Ovary (tissue), 7 donors: ENCODE measurements at regions not wholly inside any gene's neighbourhood (a gene's known extent, or its start where the extent isn't known, plus 50 kb on each side); places are given as distances from the start of the nearest gene placed in this dataset.

ENCODE experiments used
- DNase-seq, 5 donors: peaks; one replicate each; pipeline ENCODE4 v3.0.0-alpha.2; 2019 to 2020
- H3K27ac ChIP-seq, 2 donors: fragments of 200-600 bp; one replicate each; pipeline versions ENCODE4 v1.5.1 to v1.8.0; 2019 to 2022
- H3K27me3 ChIP-seq: fragments of 200-600 bp; one replicate; pipeline ENCODE4 v1.8.0; 2022
- H3K36me3 ChIP-seq: fragments of 200-600 bp; sonication (generic); one replicate; pipeline ENCODE4 v1.5.1; 2019
- H3K4me1 ChIP-seq: one replicate; pipeline ENCODE4 v1.8.1; 2013; ENCODE audit warnings: mild to moderate bottlenecking, moderate library complexity; ENCODE audit not compliant: insufficient read depth
- H3K4me3 ChIP-seq: fragments of 200-600 bp; sonication (generic); one replicate; pipeline ENCODE4 v1.5.1; 2017
- H3K9me3 ChIP-seq, 2 donors: fragments of 200-600 bp in 1 of 2; sonication (generic) in 1 of 2; one replicate each; pipeline versions ENCODE4 v1.5.1 to v1.8.1; 2013 to 2019; ENCODE audit warnings: mild to moderate bottlenecking in 1 of 2, moderate library complexity in 1 of 2
- EP300 ChIP-seq: sonication (generic); formaldehyde crosslinking; IDR thresholded peaks from one replicate; pipeline ENCODE4 v1.6.1; 2017; ENCODE audit warnings: antibody characterized with exemption
- POLR2A ChIP-seq: fragments of 450-650 bp; IDR thresholded peaks from one replicate; pipeline ENCODE4 v1.6.1; 2017; ENCODE audit warnings: antibody characterized with exemption, mild to moderate bottlenecking, moderate library complexity
- WGBS, 3 donors: extraction: QIAGEN DNeasy Blood & Tissue Kit in 1 of 3; methylation state at CpG; one replicate each; pipeline versions ENCODE4 v1.1.5 to v1.1.7; 2013 to 2017; 5-methylcytosine and 5-hydroxymethylcytosine counted together
- intact Hi-C, 4 donors: fragments of 100-400 bp; cut with DNase I; formaldehyde crosslinking; loops; one replicate each; pipeline versions ENCODE4 v1.11.0 to v1.15.1; 2022 to 2023
- TF ChIP-seq, protein P1 (sequence below), 3 donors: fragments of 450-650 bp in 2 of 3; fragments of 200-600 bp in 1 of 3; IDR thresholded peaks; one replicate each; pipeline versions ENCODE4 v1.5.1 to v1.8.0; 2016 to 2022; ENCODE audit warnings: antibody characterized with exemption in 3 of 3, mild to moderate bottlenecking in 1 of 3
- donor health status: DM: no; HTN: no; CAD: no; lungs with moderate emphysema.
- donor health status: DM: no; HTN: no; CAD: no.
- donor health status: Bipolar disorder and iron deficiency.
- donor health status: DM: no; HTN: no; CAD: no.
- donor health status: DM: yes; HTN: yes; CAD: no.

DNA sequence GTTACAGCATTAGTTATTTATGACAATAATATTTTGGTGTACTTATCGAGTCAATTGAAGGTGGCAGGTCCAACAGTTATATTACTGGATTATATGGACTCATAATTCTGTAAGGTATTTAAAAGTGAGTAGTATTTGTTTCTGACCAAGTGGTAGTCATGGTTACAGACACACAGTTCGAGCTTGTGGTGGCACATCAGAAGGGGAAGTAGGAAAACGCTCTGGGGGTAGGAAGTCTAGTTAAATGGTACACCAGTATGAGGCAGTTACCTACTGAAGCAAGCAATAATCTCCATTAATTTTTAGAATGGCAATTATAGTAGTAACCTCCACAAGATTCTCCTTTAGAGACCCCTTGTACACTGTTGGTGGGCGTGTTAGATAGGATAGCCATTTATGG lies 541.2 kb downstream of the ETV1 start:
- no peak for DNase-seq
- Histone ChIP-seq H3K9me3 (no peaks in the 10 kb centered on the region), H3K36me3 (no peaks in the 10 kb centered on the region), H3K27me3 (no peaks in the 10 kb centered on the region), H3K4me1 (no peaks in the 10 kb centered on the region), H3K27ac (no peak overlapping the region), H3K4me3 (no peak overlapping the region)
- intact Hi-C loops = no loop called here
- no peak for TF ChIP-seq EP300
- no peak for TF ChIP-seq POLR2A
- TF ChIP-seq, protein P1, sequence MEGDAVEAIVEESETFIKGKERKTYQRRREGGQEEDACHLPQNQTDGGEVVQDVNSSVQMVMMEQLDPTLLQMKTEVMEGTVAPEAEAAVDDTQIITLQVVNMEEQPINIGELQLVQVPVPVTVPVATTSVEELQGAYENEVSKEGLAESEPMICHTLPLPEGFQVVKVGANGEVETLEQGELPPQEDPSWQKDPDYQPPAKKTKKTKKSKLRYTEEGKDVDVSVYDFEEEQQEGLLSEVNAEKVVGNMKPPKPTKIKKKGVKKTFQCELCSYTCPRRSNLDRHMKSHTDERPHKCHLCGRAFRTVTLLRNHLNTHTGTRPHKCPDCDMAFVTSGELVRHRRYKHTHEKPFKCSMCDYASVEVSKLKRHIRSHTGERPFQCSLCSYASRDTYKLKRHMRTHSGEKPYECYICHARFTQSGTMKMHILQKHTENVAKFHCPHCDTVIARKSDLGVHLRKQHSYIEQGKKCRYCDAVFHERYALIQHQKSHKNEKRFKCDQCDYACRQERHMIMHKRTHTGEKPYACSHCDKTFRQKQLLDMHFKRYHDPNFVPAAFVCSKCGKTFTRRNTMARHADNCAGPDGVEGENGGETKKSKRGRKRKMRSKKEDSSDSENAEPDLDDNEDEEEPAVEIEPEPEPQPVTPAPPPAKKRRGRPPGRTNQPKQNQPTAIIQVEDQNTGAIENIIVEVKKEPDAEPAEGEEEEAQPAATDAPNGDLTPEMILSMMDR (IDR thresholded peaks at IDR 0.05) = no peak
- 78 to 82% (median 80%) methylated on average over 4 of the region's 4 CpGs for WGBS, 3 donors

DNA sequence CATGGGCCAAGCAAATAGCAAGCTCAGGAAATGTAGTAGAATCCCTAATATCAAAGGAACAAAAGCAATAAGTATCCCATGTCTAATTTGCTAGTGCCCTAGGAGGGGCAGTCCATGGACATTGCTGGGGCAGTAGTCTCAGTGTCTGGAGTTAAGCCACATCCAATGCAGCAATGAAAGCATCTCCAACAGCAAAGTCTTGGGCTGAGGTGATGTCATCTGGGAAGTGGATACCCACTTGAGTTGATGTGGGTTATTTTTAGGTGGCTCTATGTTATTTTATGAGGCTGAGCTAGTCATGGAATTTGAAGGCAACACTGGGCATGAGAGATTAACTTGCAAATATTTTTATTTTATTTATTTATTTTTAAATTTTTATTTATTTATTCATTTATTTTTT lies 540.0 kb downstream of the ETV1 start:
- no peak overlapping the region for H3K4me3 ChIP-seq
- intact Hi-C loops = no loop called here
- DNase-seq = no peak

DNA sequence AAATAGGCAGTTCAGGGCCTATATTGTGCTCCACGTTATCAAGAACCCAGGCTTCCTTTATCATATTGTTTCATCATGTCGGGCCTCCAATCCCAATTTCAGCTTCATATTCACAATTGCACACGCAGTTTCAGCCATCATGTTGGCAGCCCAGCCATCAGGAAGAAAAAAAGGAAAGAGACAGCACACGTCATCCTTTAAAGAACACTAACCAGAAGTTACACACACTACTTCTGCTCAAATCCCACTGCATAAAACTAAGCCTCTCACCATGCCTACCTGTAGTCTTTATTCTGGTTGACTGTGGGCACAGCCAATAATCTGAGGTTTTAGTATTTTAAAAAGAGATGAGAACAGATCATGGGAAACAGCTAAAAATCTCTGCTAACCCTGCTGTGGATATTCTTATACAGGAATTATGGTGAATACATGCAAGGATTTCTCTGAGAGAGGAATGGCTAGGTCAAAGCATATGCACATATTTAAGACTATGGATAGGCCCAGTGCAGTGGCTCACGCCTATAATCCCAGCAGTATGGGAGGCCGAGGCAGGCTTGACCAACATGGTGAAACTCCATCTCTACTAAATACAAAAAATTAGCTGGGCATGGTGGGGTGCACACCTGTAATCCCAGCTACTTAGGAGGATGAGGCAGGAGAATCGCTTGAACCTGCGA lies 534.4 kb downstream of the ETV1 start:
- Histone ChIP-seq H3K27me3 (no peaks in the 10 kb centered on the region), H3K4me1 (no peaks in the 10 kb centered on the region), H3K4me3 (no peak overlapping the region), H3K36me3 (no peaks in the 10 kb centered on the region), H3K9me3 (no peaks in the 10 kb centered on the region), H3K27ac (no peak overlapping the region)
- intact Hi-C loops = no loop called here
- WGBS, 3 donors = 85 to 89% (median 85%) methylated on average over 8 of the region's 8 CpGs
- no peak for DNase-seq
- TF ChIP-seq, protein P1 (IDR thresholded peaks at IDR 0.05) = no peak
- TF ChIP-seq EP300 = no peak
- TF ChIP-seq POLR2A = no peak

More for the DNA sequence above, 540.0 kb downstream of the ETV1 start:
- TF ChIP-seq, protein P1 (IDR thresholded peaks at IDR 0.05) = no peak
- TF ChIP-seq POLR2A (no peak), EP300 (no peak)
- H3K27ac ChIP-seq = no peak overlapping the region
- no peaks in the 10 kb centered on the region for H3K4me1 ChIP-seq
- no peaks in the 10 kb centered on the region for H3K27me3 ChIP-seq
- no peaks in the 10 kb centered on the region for H3K9me3 ChIP-seq
- H3K36me3 ChIP-seq = no peaks in the 10 kb centered on the region

DNA sequence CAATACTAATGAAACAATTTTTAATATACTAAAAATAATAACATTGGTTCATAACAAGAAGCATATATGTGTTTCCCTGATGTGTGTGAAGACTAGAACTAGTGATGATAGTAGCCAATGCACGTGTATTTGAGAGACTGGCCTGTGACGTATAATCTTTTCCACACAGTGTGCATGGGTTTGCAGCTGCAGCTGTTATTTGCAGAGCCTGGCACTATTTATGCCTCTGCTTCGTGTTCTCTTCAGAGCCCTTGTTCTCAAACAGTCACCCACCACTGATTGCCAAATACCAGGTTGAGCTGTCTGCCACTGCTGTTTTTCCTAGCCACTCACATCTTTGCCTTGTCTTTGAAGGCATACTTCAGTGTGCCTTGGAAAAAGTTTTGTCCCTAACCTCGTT lies 531.7 kb downstream of the ETV1 start:
- Histone ChIP-seq H3K27ac (no peak overlapping the region), H3K36me3 (no peaks in the 10 kb centered on the region), H3K9me3 (no peaks in the 10 kb centered on the region), H3K27me3 (no peaks in the 10 kb centered on the region), H3K4me1 (no peaks in the 10 kb centered on the region), H3K4me3 (no peak overlapping the region)
- TF ChIP-seq EP300 (no peak), POLR2A (no peak)
- TF ChIP-seq, protein P1 (IDR thresholded peaks at IDR 0.05) = no peak
- 47 to 68% (median 52%) methylated on average over 4 of the region's 4 CpGs for WGBS, 3 donors
- intact Hi-C loops = no loop called here
- DNase-seq = no peak
